Activated CD4-positive, alpha-beta T cell treated with anti-CD3 and anti-CD28 coated beads for 36 hours (primary cell): ENCODE measurements at regions not wholly inside any gene's neighbourhood (a gene's known extent, or its start where the extent isn't known, plus 50 kb on each side); places are given as distances from the start of the nearest gene placed in this dataset.

ENCODE experiments used
- ATAC-seq: fragments of 200-7000 bp; cut with Tn5 transposase; one replicate; pipeline ENCODE4 v1.10.0; 2021; ENCODE audit warnings: mild to moderate bottlenecking, moderate library complexity
- CTCF ChIA-PET: fragments of 350-600 bp; sonication (Branson Sonifier 250); formaldehyde crosslinking; loops from one replicate; lab custom pipeline; 2021; ENCODE audit warnings: antibody characterized with exemption; lab: Charles Lee
- POLR2A ChIA-PET: fragments of 350-600 bp; sonication (Branson Sonifier 250); formaldehyde crosslinking; loops from one replicate; lab custom pipeline; 2021; ENCODE audit warnings: antibody characterized with exemption, inconsistent platforms; lab: Charles Lee
- DNase-seq: peaks from one replicate; pipeline ENCODE4 v3.0.0-alpha.2; 2020
- H3K27ac Mint-ChIP-seq: one replicate; pipeline ENCODE4 v1.8.0; 2021; ENCODE audit warnings: mixed read lengths
- H3K27me3 Mint-ChIP-seq: one replicate; pipeline ENCODE4 v1.8.0; 2021; ENCODE audit warnings: mixed read lengths
- H3K36me3 Mint-ChIP-seq: one replicate; pipeline ENCODE4 v1.8.0; 2021; ENCODE audit warnings: low read depth, mixed read lengths
- H3K4me1 Mint-ChIP-seq: one replicate; pipeline ENCODE4 v1.8.0; 2021; ENCODE audit warnings: mixed read lengths
- H3K4me3 Mint-ChIP-seq: one replicate; pipeline ENCODE4 v1.8.0; 2021; ENCODE audit warnings: mild to moderate bottlenecking, moderate library complexity, mixed read lengths
- H3K9me3 Mint-ChIP-seq: one replicate; pipeline ENCODE4 v1.8.0; 2021; ENCODE audit warnings: low read depth, mixed read lengths
- intact Hi-C, 2 experiments: fragments of 100-400 bp; cut with DNase I in 1 of 2; cut with micrococcal nuclease in 1 of 2; formaldehyde crosslinking; loops; one replicate each; pipeline versions ENCODE4 v1.14.2 to v1.15.1; 2022 to 2024; cut with DNase I, micrococcal nuclease

DNA sequence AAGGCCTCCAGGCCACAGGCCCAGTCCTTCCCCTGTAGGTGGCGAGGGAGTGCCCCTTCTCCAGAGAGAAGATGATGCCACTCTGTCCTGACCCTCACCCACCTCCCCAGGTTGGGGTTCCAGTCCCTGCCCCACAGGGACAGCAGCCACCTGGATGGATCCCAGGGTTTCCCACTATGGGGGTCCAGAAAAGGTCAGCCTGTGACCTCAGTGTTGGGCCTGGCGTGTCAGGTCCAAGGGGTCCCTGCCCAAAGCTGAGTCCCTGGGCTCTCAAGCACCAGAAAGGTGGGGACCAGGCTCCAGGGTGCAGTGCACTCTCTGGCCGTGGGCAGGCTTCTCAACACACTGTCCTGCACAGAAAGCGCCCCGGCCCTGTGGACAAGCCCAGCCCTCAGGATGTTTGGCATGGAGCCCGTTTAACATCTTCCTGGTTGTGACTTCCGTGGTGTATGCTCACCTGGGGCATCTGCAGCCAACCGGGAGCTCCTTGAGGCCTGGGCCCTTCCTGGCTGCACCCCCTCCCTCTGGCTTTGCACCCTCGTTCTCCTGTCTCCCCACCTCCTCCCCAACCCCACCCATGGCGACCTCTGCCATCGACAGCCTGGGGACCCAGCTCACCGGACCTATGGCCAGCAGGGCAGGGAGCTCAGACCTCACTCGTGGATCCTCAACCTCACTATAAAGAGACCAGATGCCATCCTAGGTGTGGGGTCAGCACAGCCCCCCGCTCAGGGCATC, 58.3 kb upstream of the PPP2R2D start:
- no peaks in the 10 kb centered on the region for H3K27me3 Mint-ChIP-seq
- no peak overlapping the region for H3K4me3 Mint-ChIP-seq
- no peaks in the 10 kb centered on the region for H3K4me1 Mint-ChIP-seq
- ATAC-seq (no peak), DNase-seq (peak; percentile 2)
- H3K27ac Mint-ChIP-seq = no peak overlapping the region
- CTCF ChIA-PET = no interaction called here
- POLR2A ChIA-PET = no interaction called here
- intact Hi-C loops = no loop called here
- H3K36me3 Mint-ChIP-seq = no peaks in the 10 kb centered on the region
- H3K9me3 Mint-ChIP-seq = no peaks in the 10 kb centered on the region

DNA sequence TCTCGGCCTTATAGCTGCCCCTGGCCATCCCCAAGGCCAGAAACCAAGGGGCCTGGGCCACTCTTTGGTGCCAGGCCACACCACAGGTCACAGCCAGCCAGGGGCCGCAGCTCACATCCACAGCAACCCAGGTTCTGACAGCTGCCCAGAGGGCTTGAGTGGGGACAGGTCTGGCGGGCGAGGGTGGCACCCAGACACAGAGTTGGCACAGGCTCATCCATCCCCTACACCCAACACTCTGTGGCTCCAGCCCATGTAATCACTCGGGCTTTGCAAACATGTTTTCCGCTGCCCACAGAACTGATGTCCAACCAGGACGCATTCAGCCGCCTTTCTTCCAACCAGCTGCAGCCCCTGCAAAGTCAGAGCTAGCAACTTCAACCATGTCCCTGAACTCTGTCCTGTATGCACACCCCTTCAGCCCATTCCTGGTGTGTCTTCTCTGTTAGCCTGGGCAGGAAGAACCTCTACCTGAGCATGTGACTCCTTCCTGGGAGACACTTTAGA, 57.7 kb upstream of the PPP2R2D start:
- Mint-ChIP-seq H3K27ac (no peak overlapping the region), H3K4me3 (no peak overlapping the region), H3K36me3 (no peaks in the 10 kb centered on the region), H3K9me3 (no peaks in the 10 kb centered on the region), H3K27me3 (no peaks in the 10 kb centered on the region), H3K4me1 (no peaks in the 10 kb centered on the region)
- ChIA-PET CTCF (no interaction called here), POLR2A (no interaction called here)
- ATAC-seq (no peak), DNase-seq (no peak)
- intact Hi-C loops = no loop called here

GRCh38 chr10:131843881-131844284, 56.9 kb upstream of the PPP2R2D start:
- POLR2A ChIA-PET = no interaction called here
- Mint-ChIP-seq H3K9me3 (no peaks in the 10 kb centered on the region), H3K36me3 (no peaks in the 10 kb centered on the region), H3K27ac (no peak overlapping the region), H3K27me3 (no peaks in the 10 kb centered on the region), H3K4me3 (no peak overlapping the region), H3K4me1 (no peaks in the 10 kb centered on the region)
- CTCF ChIA-PET = no interaction called here
- ATAC-seq (no peak), DNase-seq (no peak)
- intact Hi-C loops = no loop called here

- no peak for DNase-seq
- H3K36me3 Mint-ChIP-seq = no peaks in the 10 kb centered on the region
- intact Hi-C loops = no loop called here
- ChIA-PET POLR2A (no interaction called here), CTCF (no interaction called here)
- no peaks in the 10 kb centered on the region for H3K9me3 Mint-ChIP-seq
- H3K4me1 Mint-ChIP-seq = no peaks in the 10 kb centered on the region
- H3K4me3 Mint-ChIP-seq = no peak overlapping the region
- H3K27me3 Mint-ChIP-seq = no peaks in the 10 kb centered on the region
- no peak overlapping the region for H3K27ac Mint-ChIP-seq
- ATAC-seq = no peak
Observed at GRCh38 chr10:131844529-131845084, 56.2 kb upstream of the PPP2R2D start.

GRCh38 chr10:131845505-131846239, 55.1 kb upstream of the PPP2R2D start:
- CTCF ChIA-PET = no interaction called here
- intact Hi-C loops = no loop called here
- POLR2A ChIA-PET = no interaction called here
- Mint-ChIP-seq H3K4me1 (no peaks in the 10 kb centered on the region), H3K27ac (no peak overlapping the region), H3K4me3 (no peak overlapping the region), H3K27me3 (no peaks in the 10 kb centered on the region), H3K36me3 (no peaks in the 10 kb centered on the region), H3K9me3 (no peaks in the 10 kb centered on the region)
- DNase-seq (no peak), ATAC-seq (no peak)

GRCh38 chr10:131846240-131847101, 54.3 kb upstream of the PPP2R2D start:
- H3K4me1 Mint-ChIP-seq = no peaks in the 10 kb centered on the region
- ChIA-PET POLR2A (no interaction called here), CTCF (no interaction called here)
- ATAC-seq (no peak), DNase-seq (no peak)
- H3K27ac Mint-ChIP-seq = no peak overlapping the region
- no peaks in the 10 kb centered on the region for H3K36me3 Mint-ChIP-seq
- H3K9me3 Mint-ChIP-seq = peaks cover 2% of the 10 kb centered on the region
- no peak overlapping the region for H3K4me3 Mint-ChIP-seq
- intact Hi-C loops = no loop called here
- no peaks in the 10 kb centered on the region for H3K27me3 Mint-ChIP-seq

DNA sequence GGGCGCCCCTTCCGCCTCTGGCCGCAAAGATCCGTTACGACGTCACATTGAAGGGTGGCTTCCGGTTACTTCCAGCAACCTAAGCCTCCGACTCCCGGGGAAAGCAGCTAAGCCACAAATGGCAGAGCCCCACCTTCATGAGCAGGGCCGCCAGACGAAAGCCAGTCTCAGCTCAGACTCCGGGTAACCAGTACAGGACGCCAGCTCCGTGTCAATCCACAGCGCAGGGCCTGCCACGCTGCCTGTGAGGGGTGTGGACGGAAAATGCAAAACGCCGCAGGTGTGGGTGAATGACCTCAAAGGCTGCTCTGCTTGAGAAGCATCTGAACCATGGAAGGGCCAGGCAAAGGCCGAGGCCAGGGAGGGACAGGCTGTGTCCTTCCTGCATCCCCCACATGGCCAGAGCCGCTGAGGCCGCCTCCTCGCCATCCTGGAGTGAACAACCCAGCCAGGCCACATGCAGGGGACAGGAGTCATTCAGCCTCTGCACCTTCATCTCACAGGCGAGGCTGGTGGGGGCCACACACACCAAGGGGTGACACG, 53.5 kb upstream of the PPP2R2D start:
- ATAC-seq (no peak), DNase-seq (no peak)
- POLR2A ChIA-PET = no interaction called here

GRCh38 chr10:131848296-131848695, 52.5 kb upstream of the PPP2R2D start:
- ChIA-PET POLR2A (no interaction called here), CTCF (interaction anchor here (0.6 to 0.7 kb wide), 2 partner anchors 164 to 391 kb away, joined by 3 read pairs; no protein-coding TSS in a partner anchor)
- Mint-ChIP-seq H3K4me1 (no peaks in the 10 kb centered on the region), H3K36me3 (no peaks in the 10 kb centered on the region), H3K4me3 (no peak overlapping the region), H3K9me3 (peaks cover 2% of the 10 kb centered on the region), H3K27me3 (no peaks in the 10 kb centered on the region), H3K27ac (no peak overlapping the region)
- intact Hi-C loops = no loop called here
- DNase-seq (no peak), ATAC-seq (no peak)

More for the DNA sequence above, 53.5 kb upstream of the PPP2R2D start:
- Mint-ChIP-seq H3K27ac (no peak overlapping the region), H3K36me3 (no peaks in the 10 kb centered on the region), H3K4me1 (no peaks in the 10 kb centered on the region), H3K9me3 (peaks cover 2% of the 10 kb centered on the region), H3K4me3 (no peak overlapping the region), H3K27me3 (no peaks in the 10 kb centered on the region)
- intact Hi-C loops = no loop called here
- CTCF ChIA-PET = no interaction called here

DNA sequence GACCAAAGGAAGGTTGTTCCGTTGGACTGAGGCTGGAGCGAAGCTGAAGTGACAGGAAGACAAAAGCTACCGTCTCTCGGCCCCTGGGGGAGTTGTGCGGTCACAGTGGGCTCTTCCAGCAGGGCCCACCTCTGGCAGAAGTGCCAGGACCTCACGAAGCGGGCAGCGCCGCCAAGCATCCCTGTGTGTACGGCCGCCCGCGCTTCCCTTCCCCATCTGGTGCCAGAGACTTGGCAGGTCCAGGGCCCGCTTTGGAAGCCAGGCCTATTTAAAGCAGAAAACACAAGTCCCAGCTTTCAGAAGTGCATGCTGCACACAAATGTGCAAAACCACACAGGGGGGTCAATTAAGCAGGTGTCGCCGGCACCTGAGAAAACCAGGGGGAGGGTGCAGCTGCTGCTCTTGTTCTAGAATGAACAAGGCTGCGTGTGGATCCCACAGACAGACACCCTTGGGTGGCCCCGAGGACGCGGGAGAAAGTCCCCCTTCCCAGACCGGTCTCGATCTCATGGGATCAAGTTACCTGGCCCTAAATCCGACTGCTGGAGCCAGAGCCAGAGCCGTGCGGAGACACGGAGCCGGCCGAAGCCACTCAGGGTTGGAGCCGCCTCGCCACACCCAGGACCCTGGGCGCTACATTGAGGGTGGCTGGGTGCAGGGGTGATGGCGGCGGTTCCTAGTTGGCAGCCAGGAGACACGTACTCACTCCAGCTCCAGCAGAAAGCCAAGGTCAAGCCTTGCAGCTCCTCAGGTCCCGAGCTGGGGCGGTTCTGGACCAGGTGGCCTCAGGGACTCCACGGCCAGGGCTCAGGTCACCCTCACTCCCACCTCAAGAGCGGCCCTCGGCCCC, 51.8 kb upstream of the PPP2R2D start:
- intact Hi-C loops = no loop called here
- H3K27me3 Mint-ChIP-seq = no peaks in the 10 kb centered on the region

DNA sequence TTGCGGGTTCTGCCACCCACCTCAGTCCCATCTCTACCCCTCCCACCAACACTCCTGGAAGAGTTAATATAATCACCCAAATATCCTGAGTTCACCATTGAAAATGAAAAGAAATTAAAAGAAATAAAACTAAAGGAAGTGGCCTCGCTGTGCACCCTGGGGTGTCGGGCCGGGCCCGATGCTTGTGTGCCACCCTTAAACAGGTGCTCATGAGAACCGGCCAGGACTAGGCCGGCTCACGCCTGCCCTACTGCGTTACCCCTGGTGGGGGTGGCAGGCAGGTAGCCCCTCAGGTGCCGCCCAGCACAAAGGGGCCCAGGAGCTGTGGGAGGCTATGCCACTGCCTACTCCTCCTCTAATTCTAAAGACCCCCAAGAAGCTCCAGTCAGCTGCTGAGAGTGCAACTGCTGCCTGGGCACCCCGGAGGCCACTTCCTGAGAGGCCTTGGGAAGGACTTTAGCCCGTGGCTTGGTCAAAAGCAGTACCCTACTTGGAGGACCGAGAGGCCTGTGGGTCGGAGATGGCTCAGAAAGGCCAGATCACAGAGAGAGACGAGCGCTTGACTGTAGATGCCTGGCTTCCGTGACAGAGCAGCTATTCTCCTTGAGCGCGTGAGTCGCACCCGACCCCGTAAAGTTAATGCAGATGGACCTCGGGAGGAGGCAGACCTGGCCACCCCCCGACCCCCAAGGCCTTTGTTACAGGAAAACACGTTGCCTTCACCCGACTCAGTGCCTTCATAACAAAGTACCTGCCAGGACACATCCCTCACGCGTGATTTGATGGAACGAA, 51.0 kb upstream of the PPP2R2D start:
- intact Hi-C loops = no loop called here
- ChIA-PET POLR2A (no interaction called here), CTCF (interaction anchor here (0.7 kb wide), 1 partner anchor 173 kb away, joined by 3 read pairs; no protein-coding TSS in a partner anchor)
- ATAC-seq (no peak), DNase-seq (no peak)
- Mint-ChIP-seq H3K36me3 (no peaks in the 10 kb centered on the region), H3K27ac (no peak overlapping the region), H3K4me3 (no peak overlapping the region), H3K4me1 (no peaks in the 10 kb centered on the region), H3K9me3 (peaks cover 2% of the 10 kb centered on the region), H3K27me3 (no peaks in the 10 kb centered on the region)

More for the DNA sequence above, 51.8 kb upstream of the PPP2R2D start:
- H3K4me3 Mint-ChIP-seq = no peak overlapping the region
- no peaks in the 10 kb centered on the region for H3K36me3 Mint-ChIP-seq
- H3K4me1 Mint-ChIP-seq = no peaks in the 10 kb centered on the region
- ATAC-seq (no peak), DNase-seq (no peak)
- H3K9me3 Mint-ChIP-seq = peaks cover 2% of the 10 kb centered on the region
- ChIA-PET POLR2A (no interaction called here), CTCF (interaction anchor here (0.6 kb wide), 1 partner anchor 392 kb away, joined by 3 read pairs; no protein-coding TSS in a partner anchor)
- H3K27ac Mint-ChIP-seq = no peak overlapping the region
